Gastrocnemius medialis (tissue), 4 donors: ENCODE measurements at regions not wholly inside any gene's neighbourhood (a gene's known extent, or its start where the extent isn't known, plus 50 kb on each side); places are given as distances from the start of the nearest gene placed in this dataset.

Experiments used
- ATAC-seq, 2 donors: fragments of 150-250 bp; one replicate each; pipeline ENCODE4 v1.9.1; 2016
- DNase-seq, 2 donors: peaks; one replicate each; pipeline ENCODE4 v3.0.0-alpha.2; 2019
- H3K27ac ChIP-seq, 4 donors: fragments of 200-600 bp; sonication (generic); 1 replicate in 1 of 4; 2 replicates in 3 of 4; pipeline ENCODE4 v1.5.1; 2016 to 2018; ENCODE audit warnings: mild to moderate bottlenecking in 2 of 4, moderate library complexity in 1 of 4
- H3K27me3 ChIP-seq, 3 donors: fragments of 200-600 bp; sonication (generic) in 2 of 3; 1 replicate in 1 of 3; 2 replicates in 2 of 3; pipeline versions ENCODE4 v1.5.1 to v1.6.0; 2016 to 2019; ENCODE audit warnings: mild to moderate bottlenecking in 1 of 3, moderate library complexity in 1 of 3
- H3K36me3 ChIP-seq, 2 donors: fragments of 200-600 bp; sonication (generic) in 1 of 2; one replicate each; pipeline ENCODE4 v1.5.1; 2017 to 2018
- H3K4me1 ChIP-seq, 2 donors: fragments of 200-600 bp; sonication (generic) in 1 of 2; one replicate each; pipeline ENCODE4 v1.5.1; 2016 to 2017; ENCODE audit warnings: mild to moderate bottlenecking in 2 of 2
- H3K4me3 ChIP-seq, 4 donors: fragments of 200-600 bp; sonication (generic) in 3 of 4; 1 replicate in 1 of 4; 2 replicates in 3 of 4; pipeline ENCODE4 v1.5.1; 2016 to 2019; ENCODE audit warnings: mild to moderate bottlenecking in 2 of 4
- H3K9me3 ChIP-seq, 3 donors: fragments of 200-600 bp; sonication (generic) in 2 of 3; 1 replicate in 1 of 3; 2 replicates in 2 of 3; pipeline ENCODE4 v1.5.1; 2016 to 2019
- POLR2A ChIP-seq, 2 donors: fragments of 450-650 bp; IDR thresholded peaks; one replicate each; pipeline ENCODE4 v1.6.1; 2017; ENCODE audit warnings: antibody characterized with exemption in 2 of 2, mild to moderate bottlenecking in 2 of 2, moderate library complexity in 2 of 2
- in situ Hi-C, 4 donors: fragments of 200-750 bp; cut with MboI; loops; one replicate each; pipeline versions ENCODE4 v1.15.0 to v1.8.0; 2017; ENCODE audit warnings: low sequenced_read_pairs in 4 of 4
- intact Hi-C: fragments of 100-400 bp; cut with DNase I; formaldehyde crosslinking; loops from one replicate; pipeline ENCODE4 v1.15.1; 2023; ENCODE audit warnings: low total_unique reads
- TF ChIP-seq, protein P1 (sequence below), 5 experiments: fragments of 450-650 bp in 3 of 5; fragments of 200-600 bp in 2 of 5; sonication (generic) in 2 of 5; IDR thresholded peaks in 4 of 5; conservative IDR thresholded peaks in 1 of 5; 1 replicate in 4 of 5; 2 replicates in 1 of 5; pipeline ENCODE4 v1.5.1; 2016 to 2019; ENCODE audit warnings: antibody characterized with exemption in 5 of 5, mild to moderate bottlenecking in 3 of 5, moderate library complexity in 3 of 5

DNA sequence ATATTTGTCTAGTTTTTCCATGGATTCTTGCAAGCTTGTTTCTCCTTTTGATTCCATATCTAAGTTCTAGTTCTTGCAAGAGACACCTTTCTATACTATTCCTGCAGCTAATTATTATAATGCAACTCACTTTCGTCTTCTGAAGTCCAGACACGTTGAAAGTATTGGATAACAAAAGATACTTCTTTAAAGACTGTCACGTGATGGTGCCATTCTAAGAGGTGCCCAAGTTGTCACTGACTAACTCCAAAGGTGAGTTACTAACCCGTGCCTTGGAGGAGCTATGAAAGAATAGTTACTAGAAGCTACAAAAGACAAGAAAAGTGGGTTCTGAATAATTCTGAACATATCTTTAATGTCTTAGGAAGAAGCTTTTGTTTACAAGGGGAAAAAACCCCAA, 322.6 kb downstream of the HDGFL1 start:
- ATAC-seq: no peak
- in situ Hi-C loops (no loop called here), intact Hi-C loops (no loop called here)
- no peaks in the 10 kb centered on the region for H3K9me3 ChIP-seq
- no peaks in the 10 kb centered on the region for H3K27me3 ChIP-seq
- no peaks in the 10 kb centered on the region for H3K4me1 ChIP-seq
- DNase-seq: no peak
- TF ChIP-seq POLR2A (IDR thresholded peaks at IDR 0.05): no peak
- TF ChIP-seq, protein P1, sequence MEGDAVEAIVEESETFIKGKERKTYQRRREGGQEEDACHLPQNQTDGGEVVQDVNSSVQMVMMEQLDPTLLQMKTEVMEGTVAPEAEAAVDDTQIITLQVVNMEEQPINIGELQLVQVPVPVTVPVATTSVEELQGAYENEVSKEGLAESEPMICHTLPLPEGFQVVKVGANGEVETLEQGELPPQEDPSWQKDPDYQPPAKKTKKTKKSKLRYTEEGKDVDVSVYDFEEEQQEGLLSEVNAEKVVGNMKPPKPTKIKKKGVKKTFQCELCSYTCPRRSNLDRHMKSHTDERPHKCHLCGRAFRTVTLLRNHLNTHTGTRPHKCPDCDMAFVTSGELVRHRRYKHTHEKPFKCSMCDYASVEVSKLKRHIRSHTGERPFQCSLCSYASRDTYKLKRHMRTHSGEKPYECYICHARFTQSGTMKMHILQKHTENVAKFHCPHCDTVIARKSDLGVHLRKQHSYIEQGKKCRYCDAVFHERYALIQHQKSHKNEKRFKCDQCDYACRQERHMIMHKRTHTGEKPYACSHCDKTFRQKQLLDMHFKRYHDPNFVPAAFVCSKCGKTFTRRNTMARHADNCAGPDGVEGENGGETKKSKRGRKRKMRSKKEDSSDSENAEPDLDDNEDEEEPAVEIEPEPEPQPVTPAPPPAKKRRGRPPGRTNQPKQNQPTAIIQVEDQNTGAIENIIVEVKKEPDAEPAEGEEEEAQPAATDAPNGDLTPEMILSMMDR (IDR thresholded peaks at IDR 0.05 in 4 of 5, conservative IDR thresholded peaks at IDR 0.05 in 1 of 5): no peak
- peak overlapping the region; percentile 53 to 62 (median 56) for H3K27ac ChIP-seq
- no peak overlapping the region for H3K4me3 ChIP-seq
- H3K36me3 ChIP-seq: no peaks in the 10 kb centered on the region

GRCh38 chr6:22892452-22892851, 323.1 kb downstream of the HDGFL1 start:
- H3K27ac ChIP-seq: peak overlapping the region; percentile 53 to 62 (median 58)
- H3K36me3 ChIP-seq: no peaks in the 10 kb centered on the region
- no peaks in the 10 kb centered on the region for H3K27me3 ChIP-seq
- no peaks in the 10 kb centered on the region for H3K4me1 ChIP-seq
- H3K9me3 ChIP-seq: no peaks in the 10 kb centered on the region
- in situ Hi-C loops: no loop called here
- H3K4me3 ChIP-seq: no peak overlapping the region
- intact Hi-C loops: no loop called here
- ATAC-seq: peak; percentile 66 to 79
- DNase-seq: no peak
- TF ChIP-seq POLR2A (IDR thresholded peaks at IDR 0.05): no peak
- TF ChIP-seq, protein P1 (IDR thresholded peaks at IDR 0.05 in 4 of 5, conservative IDR thresholded peaks at IDR 0.05 in 1 of 5): no peak

- no peak for TF ChIP-seq POLR2A (IDR thresholded peaks at IDR 0.05)
- TF ChIP-seq, protein P1 (IDR thresholded peaks at IDR 0.05 in 4 of 5, conservative IDR thresholded peaks at IDR 0.05 in 1 of 5): no peak
- ATAC-seq (no peak), DNase-seq (no peak)
- Histone ChIP-seq H3K9me3 (no peaks in the 10 kb centered on the region), H3K27ac (no peak overlapping the region), H3K27me3 (no peaks in the 10 kb centered on the region), H3K4me1 (no peaks in the 10 kb centered on the region), H3K36me3 (no peaks in the 10 kb centered on the region), H3K4me3 (no peak overlapping the region)
- in situ Hi-C loops: no loop called here
- intact Hi-C loops: no loop called here
These were observed 327.3 kb downstream of the HDGFL1 start for GRCh38 chr6:22896696-22897095.

GRCh38 chr6:22899426-22899825, 330.1 kb downstream of the HDGFL1 start:
- ATAC-seq (no peak), DNase-seq (no peak)
- no peak overlapping the region for H3K27ac ChIP-seq
- no peaks in the 10 kb centered on the region for H3K9me3 ChIP-seq
- H3K36me3 ChIP-seq: no peaks in the 10 kb centered on the region
- intact Hi-C loops: no loop called here
- in situ Hi-C loops: no loop called here
- H3K27me3 ChIP-seq: no peaks in the 10 kb centered on the region
- no peak for TF ChIP-seq POLR2A (IDR thresholded peaks at IDR 0.05)
- TF ChIP-seq, protein P1 (IDR thresholded peaks at IDR 0.05 in 4 of 5, conservative IDR thresholded peaks at IDR 0.05 in 1 of 5): no peak
- no peak overlapping the region for H3K4me3 ChIP-seq
- H3K4me1 ChIP-seq: no peaks in the 10 kb centered on the region

DNA sequence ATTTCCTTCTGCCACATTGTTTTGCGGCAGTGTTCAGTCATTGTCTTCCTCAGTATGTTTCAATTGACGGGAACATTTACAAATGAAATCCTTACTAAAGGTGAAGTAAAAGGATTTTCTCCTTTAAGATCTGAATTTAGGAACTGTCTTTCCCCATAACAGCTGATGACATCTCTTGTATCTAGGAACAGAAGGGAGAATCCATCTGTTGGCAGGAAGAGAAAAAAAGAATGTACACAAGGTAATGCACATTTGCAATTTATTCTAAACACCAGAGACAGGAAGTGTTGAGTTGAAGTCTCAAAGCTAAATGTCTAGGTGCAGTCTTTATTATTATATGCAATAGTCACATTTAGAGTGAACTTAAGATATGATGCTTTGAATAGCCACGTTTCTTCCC, 334.5 kb downstream of the HDGFL1 start:
- ATAC-seq (no peak), DNase-seq (no peak)
- Histone ChIP-seq H3K27ac (no peak overlapping the region), H3K36me3 (no peaks in the 10 kb centered on the region), H3K4me3 (no peak overlapping the region), H3K27me3 (no peaks in the 10 kb centered on the region), H3K4me1 (no peaks in the 10 kb centered on the region), H3K9me3 (no peaks in the 10 kb centered on the region)
- intact Hi-C loops: no loop called here
- in situ Hi-C loops: no loop called here
- TF ChIP-seq, protein P1 (IDR thresholded peaks at IDR 0.05 in 4 of 5, conservative IDR thresholded peaks at IDR 0.05 in 1 of 5): no peak
- no peak for TF ChIP-seq POLR2A (IDR thresholded peaks at IDR 0.05)
